HEK293 (cell line): ENCODE measurements at regions not wholly inside any gene's neighbourhood (a gene's known extent, or its start where the extent isn't known, plus 50 kb on each side); places are given as distances from the start of the nearest gene placed in this dataset.

Source experiments
- CTCF ChIA-PET: fragments of 350-600 bp; formaldehyde crosslinking; extraction: SDS; loops from one replicate; lab custom pipeline; 2021; ENCODE audit warnings: antibody characterized with exemption; lab: Yijun Ruan, JAX
- POLR2A ChIA-PET: fragments of 300-600 bp; formaldehyde crosslinking; extraction: SDS; loops from one replicate; lab custom pipeline; 2020; ENCODE audit warnings: antibody characterized with exemption, inconsistent platforms; lab: Yijun Ruan, JAX
- H3K27ac ChIP-seq: fragments of 200-500 bp; sonication (Bioruptor generic); 2 replicates; pipeline ENCODE4 v1.5.1; 2014; ENCODE audit warnings: low read depth, low read length, control low read depth, inconsistent platforms; ENCODE audit errors: extremely low read depth
- H3K36me3 ChIP-seq, 2 experiments: fragments of 200-500 bp in 1 of 2; sonication (Bioruptor generic) in 1 of 2; 1 replicate in 1 of 2; 2 replicates in 1 of 2; pipeline ENCODE4 v1.5.1; 2014 to 2017; ENCODE audit warnings: inconsistent platforms in 2 of 2, low read length in 2 of 2; ENCODE audit not compliant: control insufficient read depth in 2 of 2, insufficient read depth in 1 of 2
- H3K4me1 ChIP-seq: fragments of 200-500 bp; sonication (Bioruptor generic); 2 replicates; pipeline ENCODE4 v1.5.1; 2014; ENCODE audit warnings: mild to moderate bottlenecking, low read length, inconsistent platforms; ENCODE audit not compliant: control insufficient read depth, insufficient read depth
- H3K4me3 ChIP-seq: 2 replicates; pipeline ENCODE4 v1.5.1; 2011; ENCODE audit warnings: low read depth, mild to moderate bottlenecking, control low read depth, low read length, moderate library complexity
- H3K9me3 ChIP-seq: fragments of 200-500 bp; sonication (Bioruptor generic); 2 replicates; pipeline ENCODE4 v1.5.1; 2014; ENCODE audit warnings: low read depth, low read length, inconsistent platforms; ENCODE audit not compliant: control insufficient read depth, insufficient read depth
- GLIS2 ChIP-seq: fragments of 450-650 bp; formaldehyde crosslinking; IDR thresholded peaks from 2 replicates; pipeline ENCODE4 v1.5.1; 2016; ENCODE audit warnings: missing biosample characterization, missing genetic modification characterization
- HOXC10 ChIP-seq: sonication (generic); formaldehyde crosslinking; IDR thresholded peaks from 2 replicates; pipeline ENCODE4 v1.8.1; 2023; ENCODE audit warnings: mild to moderate bottlenecking, missing genetic modification reagents
- INSM2 ChIP-seq: fragments of 450-650 bp; formaldehyde crosslinking; IDR thresholded peaks from 2 replicates; pipeline ENCODE4 v1.5.1; 2016; ENCODE audit warnings: missing biosample characterization, missing genetic modification characterization
- REPIN1 ChIP-seq: fragments of 450-650 bp; formaldehyde crosslinking; IDR thresholded peaks from 2 replicates; pipeline ENCODE4 v1.5.1; 2017; ENCODE audit warnings: missing biosample characterization, missing genetic modification characterization, low read depth
- TCF7L2 ChIP-seq: IDR thresholded peaks from 2 replicates; pipeline ENCODE4 v1.6.1; 2011; ENCODE audit warnings: low read depth, mild to moderate bottlenecking, inconsistent platforms, low read length, moderate library complexity, borderline replicate concordance
- ZFHX2 ChIP-seq: fragments of 450-650 bp; formaldehyde crosslinking; conservative IDR thresholded peaks from 2 replicates; pipeline ENCODE4 v1.5.1; 2016; ENCODE audit warnings: missing biosample characterization, missing genetic modification characterization
- ZNF132 ChIP-seq: fragments of 450-650 bp; formaldehyde crosslinking; IDR thresholded peaks from 2 replicates; pipeline ENCODE4 v1.5.1; 2017; ENCODE audit warnings: missing biosample characterization, missing genetic modification characterization, borderline replicate concordance
- ZNF19 ChIP-seq: fragments of 450-650 bp; formaldehyde crosslinking; IDR thresholded peaks from 2 replicates; pipeline ENCODE4; 2016; ENCODE audit warnings: missing biosample characterization, missing genetic modification characterization, low read depth
- ZNF211 ChIP-seq: fragments of 450-650 bp; formaldehyde crosslinking; IDR thresholded peaks from 2 replicates; pipeline ENCODE4 v1.5.1; 2016; ENCODE audit warnings: low read depth, missing biosample characterization, missing genetic modification characterization
- ZNF214 ChIP-seq: fragments of 450-650 bp; formaldehyde crosslinking; IDR thresholded peaks from 2 replicates; pipeline ENCODE4 v1.5.1; 2017; ENCODE audit warnings: missing biosample characterization, mild to moderate bottlenecking, missing genetic modification characterization, borderline replicate concordance
- ZNF24 ChIP-seq: fragments of 450-650 bp; formaldehyde crosslinking; IDR thresholded peaks from 2 replicates; pipeline ENCODE4 v1.5.1; 2016; ENCODE audit warnings: missing biosample characterization, missing genetic modification characterization
- ZNF26 ChIP-seq: fragments of 450-650 bp; formaldehyde crosslinking; IDR thresholded peaks from 2 replicates; pipeline ENCODE4 v1.5.1; 2016; ENCODE audit warnings: missing biosample characterization, missing genetic modification characterization
- ZNF274 ChIP-seq, 2 experiments: fragments of 200-500 bp in 1 of 2; fragments of 450-650 bp in 1 of 2; sonication (Bioruptor generic) in 1 of 2; formaldehyde crosslinking in 1 of 2; IDR thresholded peaks; 2 replicates each; pipeline versions ENCODE4 v1.5.1 to v1.6.1; 2014 to 2016; ENCODE audit warnings: borderline replicate concordance in 1 of 2, inconsistent platforms in 1 of 2, low read length in 1 of 2, missing biosample characterization in 1 of 2, missing genetic modification characterization in 1 of 2
- ZNF280D ChIP-seq: fragments of 450-650 bp; formaldehyde crosslinking; IDR thresholded peaks from 2 replicates; pipeline ENCODE4 v1.5.1; 2016; ENCODE audit warnings: missing biosample characterization, missing genetic modification characterization
- ZNF335 ChIP-seq: fragments of 450-650 bp; formaldehyde crosslinking; conservative IDR thresholded peaks from 2 replicates; pipeline ENCODE4 v1.5.1; 2016; ENCODE audit warnings: missing biosample characterization, missing genetic modification characterization
- ZNF341 ChIP-seq: fragments of 450-650 bp; formaldehyde crosslinking; IDR thresholded peaks from 2 replicates; pipeline ENCODE4; 2016; ENCODE audit warnings: low read depth, missing biosample characterization, missing genetic modification characterization
- ZNF350 ChIP-seq: fragments of 450-650 bp; formaldehyde crosslinking; IDR thresholded peaks from 2 replicates; pipeline ENCODE4 v1.5.0; 2017; ENCODE audit warnings: missing biosample characterization, mild to moderate bottlenecking, missing genetic modification characterization
- ZNF571 ChIP-seq: fragments of 450-650 bp; formaldehyde crosslinking; IDR thresholded peaks from 2 replicates; pipeline ENCODE4 v1.5.0; 2017; ENCODE audit warnings: missing biosample characterization, missing genetic modification characterization
- ZNF580 ChIP-seq: fragments of 450-650 bp; formaldehyde crosslinking; IDR thresholded peaks from 2 replicates; pipeline ENCODE4 v1.5.1; 2016; ENCODE audit warnings: missing biosample characterization, missing genetic modification characterization
- ZNF660 ChIP-seq: fragments of 450-650 bp; IDR thresholded peaks from 2 replicates; pipeline ENCODE4 v1.5.1; 2018; ENCODE audit warnings: missing biosample characterization, mild to moderate bottlenecking, missing genetic modification characterization
- ZNF777 ChIP-seq: fragments of 450-650 bp; formaldehyde crosslinking; IDR thresholded peaks from 2 replicates; pipeline ENCODE4 v1.5.1; 2017; ENCODE audit warnings: missing biosample characterization, missing genetic modification characterization, borderline replicate concordance
- ZXDB ChIP-seq: fragments of 450-650 bp; formaldehyde crosslinking; IDR thresholded peaks from 2 replicates; pipeline ENCODE4 v1.5.1; 2016; ENCODE audit warnings: missing biosample characterization, missing genetic modification characterization

GRCh38 chr6:125393449-125393858, 91.7 kb upstream of the HDDC2 start:
- Histone ChIP-seq H3K36me3 (no peaks in the 10 kb centered on the region), H3K4me3 (no peak overlapping the region), H3K9me3 (no peaks in the 10 kb centered on the region), H3K4me1 (no peaks in the 10 kb centered on the region), H3K27ac (no peak overlapping the region)
- ChIA-PET POLR2A (no interaction called here), CTCF (interaction anchor here (0.6 kb wide), 1 partner anchor 480 kb away, joined by 3 read pairs; no protein-coding TSS in a partner anchor)
- TF ChIP-seq ZNF777 (no peak), ZNF274 (IDR thresholded peaks at IDR 0.05; ENCODE audit: low read length) (no peak), ZNF274 (tag by site-specific recombination; IDR thresholded peaks at IDR 0.05; ENCODE audit: borderline replicate concordance) (no peak), ZNF580 (tag by site-specific recombination) (no peak), ZNF132 (no peak), ZXDB (tag by site-specific recombination) (no peak), ZNF660 (tag by site-specific recombination) (no peak), HOXC10 (no peak), ZFHX2 (tag by site-specific recombination) (no peak), INSM2 (tag by site-specific recombination) (no peak), ZNF335 (tag by site-specific recombination) (no peak), TCF7L2 (no peak), ZNF350 (tag by site-specific recombination) (no peak), ZNF24 (tag by site-specific recombination) (no peak), GLIS2 (tag by site-specific recombination) (no peak), ZNF211 (tag by site-specific recombination) (no peak), REPIN1 (tag by site-specific recombination) (no peak), ZNF214 (tag by site-specific recombination) (no peak), ZNF26 (tag by site-specific recombination) (no peak), ZNF341 (tag by site-specific recombination) (no peak)
- TF ChIP-seq, all 188 proteins: peak for 0

- no peaks in the 10 kb centered on the region for H3K4me1 ChIP-seq
- H3K4me3 ChIP-seq = no peak overlapping the region
- POLR2A ChIA-PET = no interaction called here
- no peaks in the 10 kb centered on the region for H3K9me3 ChIP-seq
- no peak overlapping the region for H3K27ac ChIP-seq
- H3K36me3 ChIP-seq = no peaks in the 10 kb centered on the region
- CTCF ChIA-PET = interaction anchor here (0.6 kb wide), 1 partner anchor 1832 kb away, joined by 4 read pairs; no protein-coding TSS in a partner anchor
- TF ChIP-seq ZNF280D (tag by site-specific recombination) = no peak
- no peak for TF ChIP-seq ZNF571 (tag by site-specific recombination)
- TF ChIP-seq ZNF350 (tag by site-specific recombination) = no peak
- TF ChIP-seq ZNF19 (tag by site-specific recombination) = no peak
Measured at GRCh38 chr6:125406741-125407140, 105.0 kb upstream of the HDDC2 start.
